ENCODE measurements at regions not wholly inside any gene's neighbourhood (a gene's known extent, or its start where the extent isn't known, plus 50 kb on each side); places are given as distances from the start of the nearest gene placed in this dataset.

DNA sequence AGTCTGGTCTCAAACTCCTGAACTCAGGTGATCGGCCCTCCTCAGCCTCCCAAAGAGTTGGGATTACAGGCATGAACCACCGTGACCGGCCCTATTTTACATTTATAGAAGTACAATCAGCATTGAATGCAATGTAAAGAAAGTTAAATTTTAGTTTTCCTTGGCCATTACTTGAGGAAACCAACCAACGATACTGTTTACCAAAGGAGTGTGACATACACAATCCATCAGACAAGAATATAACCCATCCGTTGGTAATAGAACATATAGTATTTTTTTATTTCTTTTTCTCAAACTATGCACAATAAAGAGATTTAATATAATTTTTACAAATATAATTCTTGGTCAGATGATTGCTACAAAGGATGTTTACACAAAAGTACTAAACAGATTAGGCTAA, 63.1 kb upstream of the MOCS2 start:
- 92 to 95% (median 94%) methylated on average over 5 of the region's 5 CpGs for WGBS, 4 donors
- Histone ChIP-seq H3K27ac (no peak overlapping the region), H3K4me1 (peaks cover 0 to 16% (median 5%) of the 10 kb centered on the region in 12 donors), H3K4me3 (no peak overlapping the region), H3K36me3 (no peaks in the 10 kb centered on the region), H3K27me3 (peaks cover 0 to 4% (median 0%) of the 10 kb centered on the region in 9 donors), H3K9me3 (no peaks in the 10 kb centered on the region)
- TF ChIP-seq, protein P1, sequence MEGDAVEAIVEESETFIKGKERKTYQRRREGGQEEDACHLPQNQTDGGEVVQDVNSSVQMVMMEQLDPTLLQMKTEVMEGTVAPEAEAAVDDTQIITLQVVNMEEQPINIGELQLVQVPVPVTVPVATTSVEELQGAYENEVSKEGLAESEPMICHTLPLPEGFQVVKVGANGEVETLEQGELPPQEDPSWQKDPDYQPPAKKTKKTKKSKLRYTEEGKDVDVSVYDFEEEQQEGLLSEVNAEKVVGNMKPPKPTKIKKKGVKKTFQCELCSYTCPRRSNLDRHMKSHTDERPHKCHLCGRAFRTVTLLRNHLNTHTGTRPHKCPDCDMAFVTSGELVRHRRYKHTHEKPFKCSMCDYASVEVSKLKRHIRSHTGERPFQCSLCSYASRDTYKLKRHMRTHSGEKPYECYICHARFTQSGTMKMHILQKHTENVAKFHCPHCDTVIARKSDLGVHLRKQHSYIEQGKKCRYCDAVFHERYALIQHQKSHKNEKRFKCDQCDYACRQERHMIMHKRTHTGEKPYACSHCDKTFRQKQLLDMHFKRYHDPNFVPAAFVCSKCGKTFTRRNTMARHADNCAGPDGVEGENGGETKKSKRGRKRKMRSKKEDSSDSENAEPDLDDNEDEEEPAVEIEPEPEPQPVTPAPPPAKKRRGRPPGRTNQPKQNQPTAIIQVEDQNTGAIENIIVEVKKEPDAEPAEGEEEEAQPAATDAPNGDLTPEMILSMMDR (IDR thresholded peaks at IDR 0.05): no peak
- no peak for TF ChIP-seq POLR2A (IDR thresholded peaks at IDR 0.05)
- DNase-seq: no peak
- intact Hi-C loops (cut with DNase I): loop anchor here in 7 of 10 donors (5.0 to 10.0 kb wide), 6 partner anchors 252 to 1060 kb away; no protein-coding TSS in a partner anchor
- no peak for ATAC-seq

DNA sequence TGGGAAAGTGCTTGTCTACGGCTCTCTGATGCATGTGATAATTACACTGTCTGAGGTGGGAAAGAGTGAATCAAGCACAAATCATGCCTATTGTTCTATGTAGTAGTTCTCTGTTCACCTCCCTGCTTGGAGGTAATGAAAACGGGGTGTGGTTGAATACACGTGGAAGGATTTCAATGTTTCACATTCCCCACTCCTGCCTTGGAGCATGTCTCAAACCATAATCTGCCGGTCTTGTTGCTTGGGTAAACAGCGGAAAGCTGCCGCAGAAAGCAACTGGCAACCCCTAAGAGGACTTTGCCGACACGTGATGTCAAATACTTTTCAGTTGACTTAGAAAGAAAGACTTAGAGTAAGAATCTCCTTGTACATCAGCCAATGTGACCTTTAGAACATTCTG, 63.5 kb upstream of the MOCS2 start:
- intact Hi-C loops (cut with DNase I): loop anchor here in 7 of 10 donors (5.0 to 10.0 kb wide), 6 partner anchors 252 to 1059 kb away; no protein-coding TSS in a partner anchor
- peaks cover 0 to 4% (median 0%) of the 10 kb centered on the region in 9 donors for H3K27me3 ChIP-seq
- 87 to 91% (median 89%) methylated on average over 8 of the region's 8 CpGs for WGBS, 4 donors

DNA sequence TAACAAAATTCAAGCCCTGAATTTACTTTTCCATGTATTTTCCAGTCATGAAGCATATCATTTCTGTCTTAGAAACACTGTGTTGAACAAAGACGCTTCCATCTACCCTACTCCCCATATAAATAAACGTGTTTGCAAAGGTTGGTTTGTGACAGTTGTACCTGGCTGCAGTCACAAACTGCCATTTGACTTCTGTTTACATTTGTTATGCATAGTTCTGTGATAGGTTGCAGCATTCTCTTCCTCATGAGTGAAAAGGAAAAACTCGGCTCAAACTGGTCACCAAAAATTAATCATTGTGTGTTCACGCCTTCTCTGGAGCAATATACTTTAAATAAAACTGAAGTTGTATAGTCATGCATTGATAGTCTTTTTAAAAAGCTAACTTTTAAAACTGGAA, 69.3 kb upstream of the MOCS2 start:
- Histone ChIP-seq H3K27ac (no peak overlapping the region), H3K4me3 (no peak overlapping the region), H3K36me3 (no peaks in the 10 kb centered on the region), H3K27me3 (peaks cover 0 to 3% (median 0%) of the 10 kb centered on the region in 9 donors), H3K4me1 (no peaks in the 10 kb centered on the region), H3K9me3 (no peaks in the 10 kb centered on the region)
- TF ChIP-seq, protein P1 (IDR thresholded peaks at IDR 0.05): no peak
- TF ChIP-seq POLR2A (IDR thresholded peaks at IDR 0.05): no peak
- ATAC-seq (no peak), DNase-seq (no peak)
- WGBS, 4 donors: 75 to 86% (median 81%) methylated on average over 4 of the region's 4 CpGs
- intact Hi-C loops (cut with DNase I): loop anchor here in 2 of 10 donors (10.0 kb wide), 1 partner anchor 246 kb away; no protein-coding TSS in a partner anchor

More for the DNA sequence above, 63.5 kb upstream of the MOCS2 start:
- Histone ChIP-seq H3K4me3 (no peak overlapping the region), H3K36me3 (no peaks in the 10 kb centered on the region), H3K9me3 (no peaks in the 10 kb centered on the region), H3K27ac (no peak overlapping the region), H3K4me1 (peaks cover 0 to 12% (median 3%) of the 10 kb centered on the region in 12 donors)
- DNase-seq (no peak), ATAC-seq (no peak)
- TF ChIP-seq, protein P1 (IDR thresholded peaks at IDR 0.05): no peak
- no peak for TF ChIP-seq POLR2A (IDR thresholded peaks at IDR 0.05)

DNA sequence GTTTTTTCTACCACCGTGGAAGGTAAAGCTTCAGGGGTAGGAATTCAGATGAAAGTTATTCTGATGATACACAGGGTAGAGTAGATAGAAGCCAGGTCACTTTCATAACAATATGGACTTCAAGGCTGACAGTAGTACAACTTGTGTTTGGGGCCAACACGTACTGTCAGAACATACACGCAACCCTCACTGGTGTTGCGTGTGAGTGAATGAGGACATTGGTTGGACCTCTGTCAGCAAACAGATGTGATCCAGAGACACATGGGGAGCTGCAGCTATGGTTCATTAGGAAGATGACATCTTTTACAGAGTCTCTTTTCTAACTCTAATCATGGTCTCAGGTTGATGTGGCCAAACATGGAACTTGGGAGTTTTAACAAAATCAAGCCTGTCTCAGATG, 70.1 kb upstream of the MOCS2 start:
- Histone ChIP-seq H3K4me3 (no peak overlapping the region), H3K4me1 (no peaks in the 10 kb centered on the region), H3K27ac (no peak overlapping the region), H3K36me3 (no peaks in the 10 kb centered on the region), H3K27me3 (peaks cover 0 to 3% (median 0%) of the 10 kb centered on the region in 9 donors), H3K9me3 (no peaks in the 10 kb centered on the region)
- ATAC-seq (no peak), DNase-seq (no peak)
- 86 to 91% (median 90%) methylated on average over 4 of the region's 4 CpGs for WGBS, 4 donors
- TF ChIP-seq, protein P1 (IDR thresholded peaks at IDR 0.05): no peak
- intact Hi-C loops (cut with DNase I): loop anchor here in 2 of 10 donors (10.0 kb wide), 1 partner anchor 245 kb away; no protein-coding TSS in a partner anchor

All from heart left ventricle (tissue), 16 donors.